ENCODE measurements at regions not wholly inside any gene's neighbourhood (a gene's known extent, or its start where the extent isn't known, plus 50 kb on each side); places are given as distances from the start of the nearest gene placed in this dataset.

DNA sequence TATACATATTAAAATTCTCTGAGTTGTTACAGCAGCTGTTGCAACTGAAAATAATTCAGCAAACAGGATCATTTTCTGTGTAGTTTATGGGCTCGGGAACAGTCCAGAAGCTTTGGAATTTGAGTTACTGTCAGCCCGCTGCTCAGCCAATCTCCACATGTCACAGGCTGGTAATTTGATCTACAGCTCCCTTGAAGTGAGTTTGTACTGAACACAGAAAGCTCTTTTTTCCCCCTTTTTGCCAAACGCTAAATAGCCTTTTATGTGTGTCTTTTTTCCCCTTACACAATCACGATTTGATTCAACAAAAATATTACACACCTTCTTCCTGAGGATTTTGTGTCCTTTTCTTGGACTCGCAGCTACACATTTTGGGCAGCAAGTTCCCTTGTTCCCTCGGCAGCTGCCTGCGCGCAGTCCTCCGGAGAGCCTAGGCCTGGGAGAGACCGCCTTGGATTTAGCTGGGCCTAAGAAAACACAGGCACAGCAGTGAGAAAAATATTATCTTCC, 371.4 kb downstream of the KCNRG start:
- peak in 3 of 4 donors; percentile 49 to 58 (median 55) for ATAC-seq
- H3K27me3 ChIP-seq: no peaks in the 10 kb centered on the region
- no peaks in the 10 kb centered on the region for H3K9me3 ChIP-seq
- H3K36me3 ChIP-seq: no peaks in the 10 kb centered on the region
- H3K27ac ChIP-seq: peak overlapping the region in 1 of 4 donors; percentile 14
- no peaks in the 10 kb centered on the region for H3K4me1 ChIP-seq
- H3K4me3 ChIP-seq: no peak overlapping the region
- intact Hi-C loops (cut with DNase I): no loop called here
- no peak for DNase-seq
- TF ChIP-seq, protein P1, sequence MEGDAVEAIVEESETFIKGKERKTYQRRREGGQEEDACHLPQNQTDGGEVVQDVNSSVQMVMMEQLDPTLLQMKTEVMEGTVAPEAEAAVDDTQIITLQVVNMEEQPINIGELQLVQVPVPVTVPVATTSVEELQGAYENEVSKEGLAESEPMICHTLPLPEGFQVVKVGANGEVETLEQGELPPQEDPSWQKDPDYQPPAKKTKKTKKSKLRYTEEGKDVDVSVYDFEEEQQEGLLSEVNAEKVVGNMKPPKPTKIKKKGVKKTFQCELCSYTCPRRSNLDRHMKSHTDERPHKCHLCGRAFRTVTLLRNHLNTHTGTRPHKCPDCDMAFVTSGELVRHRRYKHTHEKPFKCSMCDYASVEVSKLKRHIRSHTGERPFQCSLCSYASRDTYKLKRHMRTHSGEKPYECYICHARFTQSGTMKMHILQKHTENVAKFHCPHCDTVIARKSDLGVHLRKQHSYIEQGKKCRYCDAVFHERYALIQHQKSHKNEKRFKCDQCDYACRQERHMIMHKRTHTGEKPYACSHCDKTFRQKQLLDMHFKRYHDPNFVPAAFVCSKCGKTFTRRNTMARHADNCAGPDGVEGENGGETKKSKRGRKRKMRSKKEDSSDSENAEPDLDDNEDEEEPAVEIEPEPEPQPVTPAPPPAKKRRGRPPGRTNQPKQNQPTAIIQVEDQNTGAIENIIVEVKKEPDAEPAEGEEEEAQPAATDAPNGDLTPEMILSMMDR (IDR thresholded peaks at IDR 0.05): no peak
- FAIRE-seq: no peak
- 68 to 78% methylated on average over 10 of the region's 10 CpGs for WGBS, 2 donors

DNA sequence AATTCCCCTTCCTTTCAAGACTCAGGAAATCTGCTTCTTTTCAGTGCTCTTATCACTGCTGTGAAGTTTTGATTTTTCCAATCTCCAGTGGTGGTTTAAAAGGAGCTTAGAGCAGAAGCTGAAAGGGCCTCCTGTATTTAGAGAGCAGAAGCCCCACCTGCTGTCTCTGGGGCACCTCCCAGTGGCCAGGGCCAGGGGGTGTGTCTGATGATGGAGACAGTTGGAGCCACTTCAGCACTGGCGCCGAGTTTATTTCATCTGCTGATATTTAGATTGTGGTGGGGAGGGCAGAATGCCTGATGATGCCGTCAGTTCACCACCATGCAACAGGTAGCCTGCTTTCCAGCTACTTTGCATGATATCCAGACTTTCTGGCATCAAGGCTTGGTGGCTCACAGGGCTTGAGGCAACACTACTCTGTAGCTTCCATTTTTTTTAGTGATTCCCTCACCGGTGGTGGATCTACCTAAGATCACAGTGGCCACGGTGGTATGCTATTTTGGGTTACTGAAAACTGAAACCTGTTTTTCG, 371.9 kb downstream of the KCNRG start:
- Histone ChIP-seq H3K4me3 (no peak overlapping the region), H3K27me3 (no peaks in the 10 kb centered on the region), H3K36me3 (no peaks in the 10 kb centered on the region), H3K9me3 (no peaks in the 10 kb centered on the region), H3K27ac (peak overlapping the region in 1 of 4 donors; percentile 14), H3K4me1 (no peaks in the 10 kb centered on the region)
- intact Hi-C loops (cut with DNase I): no loop called here
- 51 to 54% methylated on average over 6 of the region's 6 CpGs for WGBS, 2 donors
- TF ChIP-seq, protein P1 (IDR thresholded peaks at IDR 0.05): peak in 2 of 4 donors; percentile 9 to 11
- no peak for FAIRE-seq
- ATAC-seq: peak; percentile 64 to 97 (median 94)
- DNase-seq: peak; percentile 15 to 62 (median 40)

DNA sequence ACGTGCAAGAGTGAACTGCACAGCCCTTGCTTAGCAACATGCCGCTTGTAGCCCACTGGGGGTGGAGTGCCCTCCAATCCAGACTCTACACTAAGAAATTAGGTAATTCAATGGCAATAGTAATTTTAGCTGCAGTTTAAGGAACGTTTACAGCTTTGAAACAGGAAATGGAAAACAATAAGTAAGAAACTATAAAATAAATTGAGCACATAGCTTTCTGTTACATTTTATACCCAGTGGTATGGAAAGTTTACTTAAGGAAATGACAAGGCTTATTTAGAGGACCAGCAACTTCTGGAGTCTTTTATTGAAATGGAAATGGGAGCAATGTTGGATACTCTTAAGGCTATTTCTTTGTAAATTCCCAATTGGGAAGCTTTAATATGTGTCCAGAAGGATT, 373.2 kb downstream of the KCNRG start:
- Histone ChIP-seq H3K4me1 (no peaks in the 10 kb centered on the region), H3K36me3 (no peaks in the 10 kb centered on the region), H3K4me3 (no peak overlapping the region), H3K27ac (no peak overlapping the region), H3K27me3 (no peaks in the 10 kb centered on the region), H3K9me3 (no peaks in the 10 kb centered on the region)
- TF ChIP-seq, protein P1 (IDR thresholded peaks at IDR 0.05): no peak
- intact Hi-C loops (cut with DNase I): no loop called here
- DNase-seq: no peak
- no peak for ATAC-seq
- WGBS, 2 donors: 66 to 75% methylated on average over 3 of the region's 3 CpGs
- FAIRE-seq: no peak

DNA sequence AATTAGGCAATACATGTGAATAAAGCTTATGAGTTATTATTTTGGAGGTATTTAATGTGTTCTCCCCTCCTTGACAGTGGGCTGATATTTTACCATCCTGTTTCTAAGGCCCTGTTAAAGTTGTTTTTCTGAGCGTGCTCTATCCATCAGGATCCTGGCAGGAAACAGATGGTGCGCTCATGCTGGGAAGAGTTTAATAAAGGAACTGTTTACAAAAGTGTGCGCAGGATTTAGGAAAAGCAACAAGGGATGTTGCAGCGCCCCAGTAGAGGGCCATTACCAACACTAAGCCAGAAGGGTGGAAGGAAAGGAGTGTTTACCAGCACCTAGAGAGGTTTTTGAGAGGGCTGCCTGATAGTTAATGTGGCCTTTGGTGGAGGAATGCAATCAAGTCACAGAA, 374.5 kb downstream of the KCNRG start:
- WGBS, 2 donors: 86 to 94% methylated on average over 4 of the region's 4 CpGs
- no peak overlapping the region for H3K27ac ChIP-seq
- no peak overlapping the region for H3K4me3 ChIP-seq
- no peaks in the 10 kb centered on the region for H3K4me1 ChIP-seq
- intact Hi-C loops (cut with DNase I): no loop called here
- no peaks in the 10 kb centered on the region for H3K9me3 ChIP-seq
- H3K36me3 ChIP-seq: no peaks in the 10 kb centered on the region
- TF ChIP-seq, protein P1 (IDR thresholded peaks at IDR 0.05): no peak
- H3K27me3 ChIP-seq: no peaks in the 10 kb centered on the region
- DNase-seq: no peak
- no peak for FAIRE-seq
- peak in 2 of 4 donors; percentile 17 to 55 for ATAC-seq

DNA sequence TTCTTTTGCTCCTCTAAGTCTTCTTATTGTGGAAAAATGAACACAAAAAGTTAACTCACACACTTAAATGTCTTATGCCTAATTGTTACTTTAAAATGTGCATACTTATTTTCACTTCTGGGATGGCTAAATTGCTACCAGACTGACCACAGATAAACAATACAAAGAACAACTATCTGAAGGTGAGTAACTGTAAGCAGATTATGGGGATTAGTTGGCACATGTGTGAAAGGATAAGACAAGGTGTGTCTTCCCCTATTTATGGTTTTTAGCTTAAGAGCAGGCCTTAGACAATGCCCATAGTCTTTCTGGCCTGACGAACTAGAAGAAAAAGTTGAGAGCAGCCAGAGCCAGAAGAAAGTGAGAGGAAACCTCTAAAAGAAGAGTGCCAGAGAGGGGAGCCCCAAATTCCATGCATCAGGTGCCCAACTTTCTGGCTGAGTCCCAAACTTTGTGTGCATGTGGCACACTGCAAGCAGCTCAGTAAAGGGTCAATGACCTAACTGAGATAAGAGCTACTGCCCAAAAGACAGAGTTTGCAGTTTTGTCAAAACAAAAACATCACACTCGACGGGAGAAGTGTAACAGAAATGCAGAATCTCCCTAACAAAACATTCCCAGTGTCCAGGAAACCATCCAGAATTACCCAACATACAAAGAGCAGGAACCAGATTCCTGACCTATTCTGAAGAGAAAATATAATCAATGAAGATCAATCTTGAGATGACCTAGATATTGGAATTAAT, 375.4 kb downstream of the KCNRG start:
- Histone ChIP-seq H3K36me3 (no peaks in the 10 kb centered on the region), H3K4me3 (no peak overlapping the region), H3K4me1 (no peaks in the 10 kb centered on the region), H3K27ac (no peak overlapping the region), H3K9me3 (no peaks in the 10 kb centered on the region), H3K27me3 (no peaks in the 10 kb centered on the region)
- WGBS, 2 donors: 67 to 71% methylated on average over 3 of the region's 3 CpGs
- ATAC-seq (no peak), FAIRE-seq (no peak), DNase-seq (no peak)
- TF ChIP-seq, protein P1 (IDR thresholded peaks at IDR 0.05): no peak
- intact Hi-C loops (cut with DNase I): no loop called here

Measured in pancreas (tissue), 10 donors.